ENCODE measurements at regions not wholly inside any gene's neighbourhood (a gene's known extent, or its start where the extent isn't known, plus 50 kb on each side); places are given as distances from the start of the nearest gene placed in this dataset.

DNA sequence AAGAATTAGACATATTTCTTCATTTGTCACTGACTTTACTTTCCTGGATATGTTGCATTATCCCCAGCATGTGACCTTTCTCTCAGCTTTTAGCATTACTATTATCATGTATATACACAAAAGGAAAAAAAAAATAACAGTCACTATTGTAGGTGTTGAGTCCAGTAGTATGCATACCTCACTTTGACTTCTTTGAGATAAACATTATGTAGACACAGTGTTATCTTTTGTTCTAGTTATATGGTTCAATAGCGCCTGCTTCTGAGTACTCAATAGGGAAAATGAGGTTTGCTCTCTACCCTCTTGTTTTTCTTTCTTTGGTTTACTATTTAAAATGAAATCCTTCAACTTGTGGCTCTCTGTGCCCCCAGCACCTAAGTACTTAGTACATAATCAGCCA lies 409.6 kb upstream of the PKN2 start:
- no peaks in the 10 kb centered on the region for H3K4me1 Mint-ChIP-seq (ENCODE audit: low read depth)
- ChIA-PET CTCF (no interaction called here), POLR2A (no interaction called here)
- H3K27me3 ChIP-seq (ENCODE audit: control insufficient read depth in 1 of 2, insufficient read depth in 2 of 2, low read length in 2 of 2), result no peaks in the 10 kb centered on the region
- DNase-seq, result no peak
- no peak overlapping the region for H3K27ac Mint-ChIP-seq
- H3K4me3 Mint-ChIP-seq, result no peak overlapping the region
- TF ChIP-seq CTCF (IDR thresholded peaks at IDR 0.05), result no peak
- no peaks in the 10 kb centered on the region for H3K36me3 Mint-ChIP-seq (ENCODE audit: low read depth)
- peaks cover 5% of the 10 kb centered on the region for H3K9me3 Mint-ChIP-seq
- intact Hi-C loops (cut with DNase I, micrococcal nuclease), result no loop called here
- no peaks in the 10 kb centered on the region for H3K4me1 ChIP-seq (ENCODE audit: insufficient read depth, low read length)
- H3K27ac ChIP-seq (ENCODE audit: low read depth in 1 of 2, low read length in 2 of 2), result no peak overlapping the region
- peaks cover 0 to 4% of the 10 kb centered on the region in 2 experiments for H3K9me3 ChIP-seq (ENCODE audit: control insufficient read depth in 1 of 2, insufficient read depth in 1 of 2, low read length in 2 of 2)
- no peaks in the 10 kb centered on the region for H3K36me3 ChIP-seq (ENCODE audit: insufficient read depth, low read length)
- no peak for ATAC-seq (ENCODE audit: poor library complexity)
- no peak overlapping the region for H3K4me3 ChIP-seq (ENCODE audit: low read length)
- H3K27me3 Mint-ChIP-seq, result no peaks in the 10 kb centered on the region

DNA sequence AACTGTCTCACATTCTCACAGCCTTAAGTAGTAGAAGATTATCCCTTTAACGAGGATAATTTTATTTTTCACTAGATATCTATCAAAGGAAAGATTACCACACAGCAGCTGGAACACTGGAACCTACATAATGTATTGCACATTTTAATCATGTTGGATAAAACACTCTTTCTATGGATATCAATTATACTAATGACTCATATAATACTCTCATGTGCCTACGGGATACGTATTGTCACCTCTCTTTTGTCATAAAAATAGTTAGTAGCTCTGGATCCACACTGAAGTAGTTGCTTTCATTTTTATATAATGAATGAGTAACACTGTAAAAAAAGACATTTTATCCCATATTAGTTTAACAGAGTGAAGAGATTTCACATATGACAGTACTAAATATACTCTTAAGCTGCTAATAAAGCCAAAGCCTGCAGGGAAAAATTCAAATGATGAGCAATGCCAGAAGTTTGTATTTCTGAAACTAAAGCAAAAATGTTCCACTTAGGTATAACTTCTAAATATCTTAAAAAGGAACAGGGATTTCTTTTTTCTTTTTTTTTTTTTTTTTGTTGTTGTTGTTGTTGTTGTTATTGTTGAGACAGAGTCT lies 408.7 kb upstream of the PKN2 start:
- Histone ChIP-seq H3K9me3 (ENCODE audit: control insufficient read depth in 1 of 2, insufficient read depth in 1 of 2, low read length in 2 of 2) (peaks cover 0 to 4% of the 10 kb centered on the region in 2 experiments), H3K4me3 (ENCODE audit: low read length) (no peak overlapping the region), H3K4me1 (ENCODE audit: insufficient read depth, low read length) (no peaks in the 10 kb centered on the region), H3K27ac (ENCODE audit: low read depth in 1 of 2, low read length in 2 of 2) (no peak overlapping the region), H3K27me3 (ENCODE audit: control insufficient read depth in 1 of 2, insufficient read depth in 2 of 2, low read length in 2 of 2) (no peaks in the 10 kb centered on the region), H3K36me3 (ENCODE audit: insufficient read depth, low read length) (no peaks in the 10 kb centered on the region)
- CTCF ChIA-PET, result no interaction called here
- DNase-seq (no peak), ATAC-seq (ENCODE audit: poor library complexity) (no peak)
- POLR2A ChIA-PET, result no interaction called here
- H3K36me3 Mint-ChIP-seq (ENCODE audit: low read depth), result no peaks in the 10 kb centered on the region
- H3K4me1 Mint-ChIP-seq (ENCODE audit: low read depth), result no peaks in the 10 kb centered on the region
- H3K4me3 Mint-ChIP-seq, result no peak overlapping the region
- no peak for TF ChIP-seq CTCF (IDR thresholded peaks at IDR 0.05)
- no peaks in the 10 kb centered on the region for H3K27me3 Mint-ChIP-seq
- no peak overlapping the region for H3K27ac Mint-ChIP-seq
- intact Hi-C loops (cut with DNase I, micrococcal nuclease), result no loop called here
- H3K9me3 Mint-ChIP-seq, result peaks cover 7% of the 10 kb centered on the region

DNA sequence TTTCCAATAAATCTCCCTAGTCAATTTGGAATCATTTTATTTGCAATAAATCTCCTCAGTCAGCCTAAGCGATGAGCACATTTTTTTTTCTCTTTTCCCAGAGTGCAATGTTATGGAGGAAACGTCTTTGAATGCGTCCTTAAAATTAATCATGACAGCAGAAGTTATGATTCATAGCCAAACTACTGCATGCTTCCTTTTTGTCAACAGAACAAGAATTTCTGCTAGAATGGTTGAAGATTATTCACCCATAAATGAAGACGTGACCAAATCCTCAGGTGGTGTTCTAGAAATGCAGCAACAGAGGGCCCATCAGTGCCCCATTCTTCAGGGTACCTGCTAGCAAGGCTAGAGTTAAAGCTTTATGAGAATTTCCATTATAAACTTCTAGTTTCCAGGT lies 407.9 kb upstream of the PKN2 start:
- no peaks in the 10 kb centered on the region for H3K36me3 ChIP-seq (ENCODE audit: insufficient read depth, low read length)
- H3K36me3 Mint-ChIP-seq (ENCODE audit: low read depth), result no peaks in the 10 kb centered on the region
- no peaks in the 10 kb centered on the region for H3K27me3 ChIP-seq (ENCODE audit: control insufficient read depth in 1 of 2, insufficient read depth in 2 of 2, low read length in 2 of 2)
- no peaks in the 10 kb centered on the region for H3K27me3 Mint-ChIP-seq
- no peak overlapping the region for H3K27ac ChIP-seq (ENCODE audit: low read depth in 1 of 2, low read length in 2 of 2)
- H3K9me3 Mint-ChIP-seq, result peaks cover 7% of the 10 kb centered on the region
- no peak overlapping the region for H3K27ac Mint-ChIP-seq
- TF ChIP-seq CTCF (IDR thresholded peaks at IDR 0.05), result no peak
- H3K4me3 Mint-ChIP-seq, result no peak overlapping the region
- no peaks in the 10 kb centered on the region for H3K4me1 ChIP-seq (ENCODE audit: insufficient read depth, low read length)
- intact Hi-C loops (cut with DNase I, micrococcal nuclease), result no loop called here
- CTCF ChIA-PET, result no interaction called here
- no peaks in the 10 kb centered on the region for H3K4me1 Mint-ChIP-seq (ENCODE audit: low read depth)
- H3K4me3 ChIP-seq (ENCODE audit: low read length), result no peak overlapping the region
- POLR2A ChIA-PET, result no interaction called here
- peaks cover 0 to 4% of the 10 kb centered on the region in 2 experiments for H3K9me3 ChIP-seq (ENCODE audit: control insufficient read depth in 1 of 2, insufficient read depth in 1 of 2, low read length in 2 of 2)
- DNase-seq (no peak), ATAC-seq (ENCODE audit: poor library complexity) (no peak)

Measured in CD4-positive, alpha-beta T cell (primary cell).